Keratinocyte (primary cell): ENCODE measurements at regions not wholly inside any gene's neighbourhood (a gene's known extent, or its start where the extent isn't known, plus 50 kb on each side); places are given as distances from the start of the nearest gene placed in this dataset.

ENCODE experiments used
- DNase-seq: peaks from one replicate; pipeline ENCODE4 v3.0.0-alpha.2; 2011; ENCODE audit warnings: low read depth, missing footprints, low spot score
- FAIRE-seq: peaks from 2 replicates; lab custom pipeline; 2011; peaks lifted over from hg19 to GRCh38; lab: Jason Lieb, UNC
- H2AFZ ChIP-seq: 2 replicates; pipeline ENCODE4 v1.6.0; 2012; ENCODE audit warnings: low read length, control low read depth, inconsistent platforms; ENCODE audit not compliant: control insufficient read depth
- H3K27ac ChIP-seq: 2 replicates; pipeline ENCODE4 v1.5.1; 2011; ENCODE audit warnings: low read length; ENCODE audit not compliant: control insufficient read depth, insufficient read depth
- H3K27me3 ChIP-seq: 3 replicates; pipeline ENCODE4 v1.6.0; 2011; ENCODE audit warnings: low read length; ENCODE audit not compliant: control insufficient read depth, insufficient read depth; ENCODE audit errors: extremely low read depth
- H3K36me3 ChIP-seq, 2 experiments: 2 replicates in 1 of 2; 3 replicates in 1 of 2; pipeline ENCODE4 v1.5.1; 2011; ENCODE audit warnings: low read length in 2 of 2, mild to moderate bottlenecking in 1 of 2; ENCODE audit not compliant: control insufficient read depth in 2 of 2, insufficient read depth in 2 of 2; ENCODE audit errors: extremely low read depth in 1 of 2
- H3K4me1 ChIP-seq: 3 replicates; pipeline ENCODE4 v1.5.1; 2011; ENCODE audit warnings: low read length; ENCODE audit not compliant: control insufficient read depth, insufficient read depth; ENCODE audit errors: extremely low read depth
- H3K4me2 ChIP-seq: 3 replicates; pipeline ENCODE4 v1.6.0; 2011; ENCODE audit warnings: low read depth, low read length; ENCODE audit not compliant: control insufficient read depth, insufficient read depth; ENCODE audit errors: extremely low read depth
- H3K4me3 ChIP-seq, 3 experiments: fragments of 200-600 bp in 1 of 3; sonication (generic) in 1 of 3; 2 replicates in 2 of 3; 3 replicates in 1 of 3; pipeline ENCODE4 v1.5.1; 2011 to 2016; ENCODE audit warnings: low read length in 3 of 3, mild to moderate bottlenecking in 3 of 3, control low read depth in 2 of 3, inconsistent platforms in 1 of 3, low read depth in 1 of 3, mixed read lengths in 1 of 3, mixed run types in 1 of 3, moderate library complexity in 1 of 3; ENCODE audit not compliant: control insufficient read depth in 2 of 3, insufficient read depth in 2 of 3; ENCODE audit errors: extremely low read depth in 1 of 3
- H3K79me2 ChIP-seq: 2 replicates; pipeline ENCODE4 v1.6.0; 2012; ENCODE audit warnings: low read length; ENCODE audit not compliant: control insufficient read depth, insufficient read depth
- H3K9ac ChIP-seq: 3 replicates; pipeline ENCODE4 v1.6.0; 2011; ENCODE audit warnings: low read length; ENCODE audit not compliant: control insufficient read depth, insufficient read depth; ENCODE audit errors: extremely low read depth
- H3K9me1 ChIP-seq: 3 replicates; pipeline ENCODE4 v1.6.0; 2011; ENCODE audit warnings: low read length; ENCODE audit not compliant: control insufficient read depth, insufficient read depth; ENCODE audit errors: extremely low read depth
- H3K9me3 ChIP-seq: 2 replicates; pipeline ENCODE4 v1.5.1; 2012; ENCODE audit warnings: low read depth, low read length; ENCODE audit not compliant: control insufficient read depth
- H4K20me1 ChIP-seq: 3 replicates; pipeline ENCODE4 v1.6.0; 2011; ENCODE audit warnings: low read length; ENCODE audit not compliant: control insufficient read depth, insufficient read depth; ENCODE audit errors: extremely low read depth
- EZH2 ChIP-seq: IDR thresholded peaks from one replicate; pipeline ENCODE4 v1.6.1; 2012; ENCODE audit warnings: inconsistent platforms, mild to moderate bottlenecking, low read length, moderate library complexity
- dilution Hi-C: fragments of 300-500 bp; cut with MboI; formaldehyde crosslinking; loops from one replicate; pipeline ENCODE4 v1.7.0; 2020; ENCODE audit warnings: low sequenced_read_pairs; ENCODE audit not compliant: extremely low pct_ligation_motif_present
- TF ChIP-seq, protein P1 (sequence below), 3 experiments: IDR thresholded peaks in 1 of 3; conservative IDR thresholded peaks in 1 of 3; optimal IDR thresholded peaks in 1 of 3; 2 replicates in 2 of 3; 3 replicates in 1 of 3; pipeline versions ENCODE3 to v1.5.1; 2011; ENCODE audit warnings: low read length in 3 of 3, mild to moderate bottlenecking in 3 of 3, moderate library complexity in 2 of 3, control low read depth in 1 of 3, inconsistent platforms in 1 of 3; ENCODE audit not compliant: insufficient read depth in 2 of 3; ENCODE audit errors: extremely low read depth in 1 of 3

DNA sequence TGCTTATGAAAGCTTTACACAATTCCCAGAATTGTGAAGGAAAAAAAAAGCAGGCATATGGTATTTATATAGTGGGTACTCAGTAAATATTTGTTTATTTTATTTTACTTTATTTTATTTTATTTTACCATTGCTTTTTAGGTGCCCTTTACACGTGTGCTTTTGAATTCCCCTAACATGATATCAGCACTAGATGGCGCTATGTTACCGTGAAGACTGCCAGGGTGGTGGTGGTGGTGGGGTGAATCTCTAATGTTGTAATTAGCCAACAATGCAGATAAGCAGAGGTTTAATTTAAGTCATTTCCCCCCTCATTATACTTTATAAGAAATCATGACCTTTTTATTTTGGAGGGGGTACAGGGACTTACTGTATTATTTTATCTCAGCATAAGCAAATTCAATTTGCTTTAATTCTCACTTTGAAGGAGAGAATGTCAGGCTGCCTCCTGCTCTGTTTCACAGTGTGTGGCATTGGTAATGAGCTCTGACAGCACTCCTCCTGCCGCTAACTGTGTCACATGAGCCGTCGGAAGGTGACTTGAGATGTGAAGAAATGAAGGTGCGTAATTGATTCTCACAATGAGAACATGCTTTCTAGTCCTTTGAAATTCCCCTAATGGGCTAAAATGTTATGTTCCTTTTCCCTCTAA, 165.6 kb downstream of the YTHDC2 start:
- no peaks in the 10 kb centered on the region for H3K27me3 ChIP-seq
- dilution Hi-C loops, result no loop called here
- H3K79me2 ChIP-seq, result no peaks in the 10 kb centered on the region
- TF ChIP-seq, protein P1, sequence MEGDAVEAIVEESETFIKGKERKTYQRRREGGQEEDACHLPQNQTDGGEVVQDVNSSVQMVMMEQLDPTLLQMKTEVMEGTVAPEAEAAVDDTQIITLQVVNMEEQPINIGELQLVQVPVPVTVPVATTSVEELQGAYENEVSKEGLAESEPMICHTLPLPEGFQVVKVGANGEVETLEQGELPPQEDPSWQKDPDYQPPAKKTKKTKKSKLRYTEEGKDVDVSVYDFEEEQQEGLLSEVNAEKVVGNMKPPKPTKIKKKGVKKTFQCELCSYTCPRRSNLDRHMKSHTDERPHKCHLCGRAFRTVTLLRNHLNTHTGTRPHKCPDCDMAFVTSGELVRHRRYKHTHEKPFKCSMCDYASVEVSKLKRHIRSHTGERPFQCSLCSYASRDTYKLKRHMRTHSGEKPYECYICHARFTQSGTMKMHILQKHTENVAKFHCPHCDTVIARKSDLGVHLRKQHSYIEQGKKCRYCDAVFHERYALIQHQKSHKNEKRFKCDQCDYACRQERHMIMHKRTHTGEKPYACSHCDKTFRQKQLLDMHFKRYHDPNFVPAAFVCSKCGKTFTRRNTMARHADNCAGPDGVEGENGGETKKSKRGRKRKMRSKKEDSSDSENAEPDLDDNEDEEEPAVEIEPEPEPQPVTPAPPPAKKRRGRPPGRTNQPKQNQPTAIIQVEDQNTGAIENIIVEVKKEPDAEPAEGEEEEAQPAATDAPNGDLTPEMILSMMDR (optimal IDR thresholded peaks at IDR 0.05 in 1 of 3, IDR thresholded peaks at IDR 0.05 in 1 of 3, conservative IDR thresholded peaks at IDR 0.05 in 1 of 3; ENCODE audit: extremely low read depth in 1 of 3, insufficient read depth in 2 of 3, low read length in 3 of 3), result peak; percentile 60 to 78 (median 70)
- no peak for TF ChIP-seq EZH2
- H4K20me1 ChIP-seq, result no peaks in the 10 kb centered on the region
- DNase-seq, result no peak
- FAIRE-seq, result peak; percentile 51
- H3K4me2 ChIP-seq, result no peak overlapping the region
- no peak overlapping the region for H2AFZ ChIP-seq
- H3K27ac ChIP-seq, result no peak overlapping the region
- H3K9ac ChIP-seq, result no peak overlapping the region
- no peaks in the 10 kb centered on the region for H3K36me3 ChIP-seq
- H3K9me1 ChIP-seq, result no peaks in the 10 kb centered on the region
- peaks cover 6% of the 10 kb centered on the region for H3K9me3 ChIP-seq
- no peak overlapping the region for H3K4me3 ChIP-seq
- H3K4me1 ChIP-seq, result no peaks in the 10 kb centered on the region

DNA sequence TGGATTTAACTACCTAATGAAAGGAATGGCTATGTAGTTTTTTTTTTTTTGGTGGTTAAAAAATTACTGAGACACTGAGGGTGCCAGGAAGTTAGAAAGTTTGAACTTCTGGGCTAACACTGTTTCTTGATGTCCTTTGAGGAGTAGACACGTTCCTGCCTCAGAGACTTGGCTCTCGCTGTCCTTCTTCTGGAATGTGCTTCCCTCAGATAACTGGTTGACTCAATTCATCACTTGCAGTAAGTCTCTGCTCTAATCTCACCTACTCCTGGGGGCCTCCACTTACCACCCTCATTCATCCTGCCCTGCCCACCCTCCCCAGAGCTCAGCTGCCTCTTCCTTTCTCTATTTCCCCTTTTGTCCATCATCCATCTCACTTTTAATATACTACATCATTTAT, 167.0 kb downstream of the YTHDC2 start:
- dilution Hi-C loops, result no loop called here
- no peak for DNase-seq
- H4K20me1 ChIP-seq, result no peaks in the 10 kb centered on the region
- no peaks in the 10 kb centered on the region for H3K79me2 ChIP-seq
- TF ChIP-seq EZH2, result no peak
- TF ChIP-seq, protein P1 (optimal IDR thresholded peaks at IDR 0.05 in 1 of 3, IDR thresholded peaks at IDR 0.05 in 1 of 3, conservative IDR thresholded peaks at IDR 0.05 in 1 of 3; ENCODE audit: extremely low read depth in 1 of 3, insufficient read depth in 2 of 3, low read length in 3 of 3), result no peak
- no peak overlapping the region for H3K4me3 ChIP-seq
- no peak overlapping the region for H2AFZ ChIP-seq
- no peaks in the 10 kb centered on the region for H3K4me1 ChIP-seq
- no peak overlapping the region for H3K4me2 ChIP-seq
- H3K9me3 ChIP-seq, result no peaks in the 10 kb centered on the region
- no peaks in the 10 kb centered on the region for H3K36me3 ChIP-seq
- no peaks in the 10 kb centered on the region for H3K27me3 ChIP-seq
- no peak for FAIRE-seq
- no peaks in the 10 kb centered on the region for H3K9me1 ChIP-seq
- no peak overlapping the region for H3K27ac ChIP-seq
- no peak overlapping the region for H3K9ac ChIP-seq
